Upper lobe of left lung (tissue), 4 donors: ENCODE measurements at regions not wholly inside any gene's neighbourhood (a gene's known extent, or its start where the extent isn't known, plus 50 kb on each side); places are given as distances from the start of the nearest gene placed in this dataset.

Experiments used
- CTCF ChIP-seq, 6 experiments: fragments of 450-650 bp in 4 of 6; fragments of 200-600 bp in 2 of 6; sonication (generic) in 2 of 6; IDR thresholded peaks; one replicate each; pipeline ENCODE4 v1.5.1; 2016 to 2019; ENCODE audit warnings: antibody characterized with exemption in 6 of 6
- EP300 ChIP-seq, 4 donors: sonication (generic); formaldehyde crosslinking; IDR thresholded peaks; one replicate each; pipeline ENCODE4 v1.5.1; 2017; ENCODE audit warnings: antibody characterized with exemption in 4 of 4, control low read depth in 2 of 4
- POLR2A ChIP-seq, 4 donors: fragments of 450-650 bp; IDR thresholded peaks; one replicate each; pipeline ENCODE4 v1.5.1; 2016 to 2017; ENCODE audit warnings: antibody characterized with exemption in 4 of 4, mild to moderate bottlenecking in 2 of 4
- POLR2AphosphoS5 ChIP-seq, 2 donors: sonication (generic); formaldehyde crosslinking; IDR thresholded peaks; one replicate each; pipeline ENCODE4 v1.5.1; 2017; ENCODE audit warnings: antibody characterized with exemption in 2 of 2

GRCh38 chr6:43931201-43931600 lies 161.2 kb downstream of the VEGFA start:
- TF ChIP-seq CTCF (IDR thresholded peaks at IDR 0.05) (no peak), POLR2A (IDR thresholded peaks at IDR 0.05) (no peak), EP300 (IDR thresholded peaks at IDR 0.05) (no peak), POLR2AphosphoS5 (IDR thresholded peaks at IDR 0.05) (no peak)
